ENCODE measurements at regions not wholly inside any gene's neighbourhood (a gene's known extent, or its start where the extent isn't known, plus 50 kb on each side); places are given as distances from the start of the nearest gene placed in this dataset.
A peak's percentile ranks its signal among the peaks of the same experiment; 100 is the strongest.

DNA sequence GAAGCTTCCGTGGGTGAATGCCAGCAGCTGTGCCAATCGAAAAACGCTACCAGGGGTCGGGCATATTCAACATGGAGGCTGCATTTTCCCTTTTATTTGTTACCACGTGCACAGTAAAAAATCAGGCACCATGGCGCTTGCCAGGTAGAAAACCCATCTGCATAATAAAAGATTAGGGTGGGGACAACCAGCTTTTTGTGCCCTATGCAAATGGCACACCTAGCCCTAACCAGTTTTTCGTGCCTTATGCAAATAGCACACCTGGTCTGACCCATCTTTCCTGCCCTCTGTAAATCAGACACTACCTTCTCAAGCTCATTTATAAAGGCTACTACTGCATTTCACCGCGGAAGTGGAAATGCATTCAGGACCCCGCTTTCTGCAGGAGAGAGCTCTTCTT lies 62.1 kb upstream of the FREM2 start:
- CTCF ChIA-PET, result no interaction called here

DNA sequence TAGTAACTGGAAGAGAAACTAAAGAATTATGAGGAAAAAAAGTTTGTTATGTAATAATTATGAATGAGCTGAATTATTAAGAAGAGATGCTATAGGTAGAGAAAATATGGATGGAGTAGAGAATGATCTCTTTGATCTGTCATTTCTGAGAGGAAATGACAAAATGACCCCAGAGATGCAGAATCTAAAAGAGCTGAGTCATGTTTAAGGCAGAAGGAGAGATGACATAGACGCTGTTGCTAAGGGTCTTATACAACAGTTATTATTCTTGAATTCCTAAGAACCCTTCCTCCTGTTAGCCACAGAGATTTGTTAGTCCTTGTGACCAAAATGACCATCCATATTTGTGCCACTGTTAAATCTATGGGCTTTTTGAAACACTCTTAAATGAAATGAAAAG lies 58.3 kb upstream of the FREM2 start:
- H3K4me2 ChIP-seq, result no peak overlapping the region
- no peak overlapping the region for H3K27ac ChIP-seq
- no peak overlapping the region for H3K4me3 ChIP-seq
- DNase-seq (ENCODE audit: low read depth in 1 of 2, low spot score in 1 of 2) (no peak), FAIRE-seq (no peak), ATAC-seq (no peak)
- TF ChIP-seq MAFK (IDR thresholded peaks at IDR 0.05; ENCODE audit: partially characterized antibody) (peak; percentile 76), RFX5 (IDR thresholded peaks at IDR 0.05) (no peak), TP53 (CRISPR knock-in tag; IDR thresholded peaks at IDR 0.05) (no peak), NFE2L2 (conservative IDR thresholded peaks at IDR 0.05; ENCODE audit: low read length) (peak; percentile 79), JUNB (IDR thresholded peaks at IDR 0.05) (no peak), EHF (CRISPR knock-in tag; IDR thresholded peaks at IDR 0.05) (no peak), HOXB13 (CRISPR knock-in tag; IDR thresholded peaks at IDR 0.05; ENCODE audit: low read depth) (no peak)
- TF ChIP-seq, protein P1, sequence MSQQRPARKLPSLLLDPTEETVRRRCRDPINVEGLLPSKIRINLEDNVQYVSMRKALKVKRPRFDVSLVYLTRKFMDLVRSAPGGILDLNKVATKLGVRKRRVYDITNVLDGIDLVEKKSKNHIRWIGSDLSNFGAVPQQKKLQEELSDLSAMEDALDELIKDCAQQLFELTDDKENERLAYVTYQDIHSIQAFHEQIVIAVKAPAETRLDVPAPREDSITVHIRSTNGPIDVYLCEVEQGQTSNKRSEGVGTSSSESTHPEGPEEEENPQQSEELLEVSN (IDR thresholded peaks at IDR 0.05; ENCODE audit: borderline replicate concordance, low read depth), result no peak
- TF ChIP-seq, protein P2, sequence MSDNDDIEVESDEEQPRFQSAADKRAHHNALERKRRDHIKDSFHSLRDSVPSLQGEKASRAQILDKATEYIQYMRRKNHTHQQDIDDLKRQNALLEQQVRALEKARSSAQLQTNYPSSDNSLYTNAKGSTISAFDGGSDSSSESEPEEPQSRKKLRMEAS (IDR thresholded peaks at IDR 0.05), result no peak
- CTCF ChIA-PET, result no interaction called here
- WGBS (ENCODE audit: missing lambda C conversion rate), result 5% methylated on average over 1 of the region's 1 CpG
- H3K9me3 ChIP-seq, result no peaks in the 10 kb centered on the region
- H3K4me1 ChIP-seq, result no peaks in the 10 kb centered on the region
- POLR2A ChIA-PET, result no interaction called here

More for the DNA sequence above, 62.1 kb upstream of the FREM2 start:
- TF ChIP-seq ESRRA (IDR thresholded peaks at IDR 0.05; ENCODE audit: borderline replicate concordance, low read length) (no peak), JUN (IDR thresholded peaks at IDR 0.05) (no peak), RAD21 (conservative IDR thresholded peaks at IDR 0.05 in 1 of 2, IDR thresholded peaks at IDR 0.05 in 1 of 2) (no peak), ZFP36 (IDR thresholded peaks at IDR 0.05; ENCODE audit: borderline replicate concordance, partially characterized antibody) (no peak), CEBPB (IDR thresholded peaks at IDR 0.05) (no peak), HDAC2 (IDR thresholded peaks at IDR 0.05) (no peak), CBX2 (IDR thresholded peaks at IDR 0.05; ENCODE audit: borderline replicate concordance, low read depth) (no peak), MYC (IDR thresholded peaks at IDR 0.05; ENCODE audit: borderline replicate concordance, low read length) (no peak), CHD2 (IDR thresholded peaks at IDR 0.05; ENCODE audit: low read length, partially characterized antibody) (no peak), GATA3 (IDR thresholded peaks at IDR 0.05; ENCODE audit: borderline replicate concordance) (no peak), NFE2L2 (conservative IDR thresholded peaks at IDR 0.05; ENCODE audit: low read length) (no peak), NPAS2 (CRISPR knock-in tag; IDR thresholded peaks at IDR 0.05; ENCODE audit: borderline replicate concordance) (no peak), HOXB13 (CRISPR knock-in tag; IDR thresholded peaks at IDR 0.05; ENCODE audit: low read depth) (no peak), POLR2A (IDR thresholded peaks at IDR 0.05; ENCODE audit: low read length) (no peak)
- TF ChIP-seq, protein P3, sequence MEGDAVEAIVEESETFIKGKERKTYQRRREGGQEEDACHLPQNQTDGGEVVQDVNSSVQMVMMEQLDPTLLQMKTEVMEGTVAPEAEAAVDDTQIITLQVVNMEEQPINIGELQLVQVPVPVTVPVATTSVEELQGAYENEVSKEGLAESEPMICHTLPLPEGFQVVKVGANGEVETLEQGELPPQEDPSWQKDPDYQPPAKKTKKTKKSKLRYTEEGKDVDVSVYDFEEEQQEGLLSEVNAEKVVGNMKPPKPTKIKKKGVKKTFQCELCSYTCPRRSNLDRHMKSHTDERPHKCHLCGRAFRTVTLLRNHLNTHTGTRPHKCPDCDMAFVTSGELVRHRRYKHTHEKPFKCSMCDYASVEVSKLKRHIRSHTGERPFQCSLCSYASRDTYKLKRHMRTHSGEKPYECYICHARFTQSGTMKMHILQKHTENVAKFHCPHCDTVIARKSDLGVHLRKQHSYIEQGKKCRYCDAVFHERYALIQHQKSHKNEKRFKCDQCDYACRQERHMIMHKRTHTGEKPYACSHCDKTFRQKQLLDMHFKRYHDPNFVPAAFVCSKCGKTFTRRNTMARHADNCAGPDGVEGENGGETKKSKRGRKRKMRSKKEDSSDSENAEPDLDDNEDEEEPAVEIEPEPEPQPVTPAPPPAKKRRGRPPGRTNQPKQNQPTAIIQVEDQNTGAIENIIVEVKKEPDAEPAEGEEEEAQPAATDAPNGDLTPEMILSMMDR (IDR thresholded peaks at IDR 0.05), result no peak
- TF ChIP-seq, protein P4, sequence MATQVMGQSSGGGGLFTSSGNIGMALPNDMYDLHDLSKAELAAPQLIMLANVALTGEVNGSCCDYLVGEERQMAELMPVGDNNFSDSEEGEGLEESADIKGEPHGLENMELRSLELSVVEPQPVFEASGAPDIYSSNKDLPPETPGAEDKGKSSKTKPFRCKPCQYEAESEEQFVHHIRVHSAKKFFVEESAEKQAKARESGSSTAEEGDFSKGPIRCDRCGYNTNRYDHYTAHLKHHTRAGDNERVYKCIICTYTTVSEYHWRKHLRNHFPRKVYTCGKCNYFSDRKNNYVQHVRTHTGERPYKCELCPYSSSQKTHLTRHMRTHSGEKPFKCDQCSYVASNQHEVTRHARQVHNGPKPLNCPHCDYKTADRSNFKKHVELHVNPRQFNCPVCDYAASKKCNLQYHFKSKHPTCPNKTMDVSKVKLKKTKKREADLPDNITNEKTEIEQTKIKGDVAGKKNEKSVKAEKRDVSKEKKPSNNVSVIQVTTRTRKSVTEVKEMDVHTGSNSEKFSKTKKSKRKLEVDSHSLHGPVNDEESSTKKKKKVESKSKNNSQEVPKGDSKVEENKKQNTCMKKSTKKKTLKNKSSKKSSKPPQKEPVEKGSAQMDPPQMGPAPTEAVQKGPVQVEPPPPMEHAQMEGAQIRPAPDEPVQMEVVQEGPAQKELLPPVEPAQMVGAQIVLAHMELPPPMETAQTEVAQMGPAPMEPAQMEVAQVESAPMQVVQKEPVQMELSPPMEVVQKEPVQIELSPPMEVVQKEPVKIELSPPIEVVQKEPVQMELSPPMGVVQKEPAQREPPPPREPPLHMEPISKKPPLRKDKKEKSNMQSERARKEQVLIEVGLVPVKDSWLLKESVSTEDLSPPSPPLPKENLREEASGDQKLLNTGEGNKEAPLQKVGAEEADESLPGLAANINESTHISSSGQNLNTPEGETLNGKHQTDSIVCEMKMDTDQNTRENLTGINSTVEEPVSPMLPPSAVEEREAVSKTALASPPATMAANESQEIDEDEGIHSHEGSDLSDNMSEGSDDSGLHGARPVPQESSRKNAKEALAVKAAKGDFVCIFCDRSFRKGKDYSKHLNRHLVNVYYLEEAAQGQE (IDR thresholded peaks at IDR 0.05), result no peak
- TF ChIP-seq, protein P5, sequence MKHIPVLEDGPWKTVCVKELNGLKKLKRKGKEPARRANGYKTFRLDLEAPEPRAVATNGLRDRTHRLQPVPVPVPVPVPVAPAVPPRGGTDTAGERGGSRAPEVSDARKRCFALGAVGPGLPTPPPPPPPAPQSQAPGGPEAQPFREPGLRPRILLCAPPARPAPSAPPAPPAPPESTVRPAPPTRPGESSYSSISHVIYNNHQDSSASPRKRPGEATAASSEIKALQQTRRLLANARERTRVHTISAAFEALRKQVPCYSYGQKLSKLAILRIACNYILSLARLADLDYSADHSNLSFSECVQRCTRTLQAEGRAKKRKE (CRISPR knock-in tag; IDR thresholded peaks at IDR 0.05; ENCODE audit: low read depth), result no peak
- ATAC-seq, result no peak
- Histone ChIP-seq H3K4me2 (no peak overlapping the region), H3K9me3 (no peaks in the 10 kb centered on the region), H3K4me1 (no peaks in the 10 kb centered on the region), H3K27ac (no peak overlapping the region), H3K4me3 (no peak overlapping the region)
- WGBS (ENCODE audit: missing lambda C conversion rate), result 35% methylated on average over 10 of the region's 10 CpGs
- FAIRE-seq, result no peak
- no peak for DNase-seq (ENCODE audit: low read depth in 1 of 2, low spot score in 1 of 2)
- POLR2A ChIA-PET, result no interaction called here
